HepG2 (cell line): ENCODE measurements at regions not wholly inside any gene's neighbourhood (a gene's known extent, or its start where the extent isn't known, plus 50 kb on each side); places are given as distances from the start of the nearest gene placed in this dataset.

Experiments
- ATAC-seq: fragments of 200-7000 bp; cut with Tn5 transposase; 3 replicates; pipeline ENCODE4 v1.9.1; 2020; ENCODE audit warnings: mild to moderate bottlenecking, moderate library complexity
- BruUV-seq: library from RNA; stranded (reverse); fragments of 400-500 nt; replicated peaks from 2 replicates; lab custom pipeline; 2021; lab: Mats Ljungman, UMichigan
- CTCF ChIA-PET: fragments of 300-600 bp; formaldehyde crosslinking; extraction: SDS; loops from one replicate; lab custom pipeline; 2021; ENCODE audit warnings: low total read pairs, inconsistent platforms, low intra/inter-chr PET ratio; lab: Yijun Ruan, JAX
- POLR2A ChIA-PET: fragments of 350-600 bp; sonication (Branson Sonifier 250); formaldehyde crosslinking; loops from one replicate; lab custom pipeline; 2020; ENCODE audit warnings: antibody characterized with exemption, inconsistent platforms; lab: Yijun Ruan, JAX
- DNase-seq: peaks from one replicate; pipeline ENCODE4 v3.0.0-alpha.2; 2015; ENCODE audit warnings: low spot score
- FAIRE-seq: peaks from 3 replicates; lab custom pipeline; 2011; peaks lifted over from hg19 to GRCh38; lab: Jason Lieb, UNC
- H2AFZ ChIP-seq: one replicate; pipeline ENCODE4 v1.6.1; 2011; ENCODE audit warnings: low read length, inconsistent platforms
- H3K27ac ChIP-seq: fragments of 300-600 bp; 3 replicates; pipeline ENCODE4 v1.8.0; 2011; ENCODE audit warnings: mixed run types, mild to moderate bottlenecking, mixed read lengths, low read length, inconsistent platforms; ENCODE audit not compliant: insufficient read depth; ENCODE audit errors: extremely low read length
- H3K27me3 ChIP-seq, 2 experiments: fragments of 200-600 bp in 1 of 2; 2 replicates in 1 of 2; 3 replicates in 1 of 2; pipeline versions ENCODE4 v1.6.0 to v1.8.0; 2011; ENCODE audit warnings: low read length in 2 of 2, mild to moderate bottlenecking in 2 of 2, moderate library complexity in 2 of 2, inconsistent platforms in 1 of 2; ENCODE audit not compliant: insufficient read depth in 2 of 2, control insufficient read depth in 1 of 2
- H3K36me3 ChIP-seq, 2 experiments: fragments of 200-600 bp in 1 of 2; replicated peaks in 1 of 2; 2 replicates in 1 of 2; 3 replicates in 1 of 2; pipeline versions ENCODE4 v1.5.1 to v1.8.0; 2011; ENCODE audit warnings: low read length in 2 of 2, inconsistent platforms in 1 of 2; ENCODE audit not compliant: insufficient read depth in 2 of 2, control insufficient read depth in 1 of 2
- H3K4me1 ChIP-seq: 2 replicates; pipeline ENCODE4 v1.5.1; 2012; ENCODE audit warnings: low read length, inconsistent platforms; ENCODE audit not compliant: insufficient read depth
- H3K4me2 ChIP-seq: 2 replicates; pipeline ENCODE4 v1.6.0; 2011; ENCODE audit warnings: low read depth, low read length, inconsistent platforms
- H3K4me3 ChIP-seq, 3 experiments: fragments of 200-600 bp in 1 of 3; sonication (generic), shearing (Covaris generic) in 1 of 3; replicated peaks in 1 of 3; 2 replicates each; pipeline ENCODE4 v1.5.1; 2011 to 2016; ENCODE audit warnings: low read length in 3 of 3, inconsistent platforms in 2 of 3, low read depth in 2 of 3, mild to moderate bottlenecking in 2 of 3, control low read depth in 1 of 3, mixed read lengths in 1 of 3; ENCODE audit not compliant: insufficient read depth in 1 of 3
- H3K79me2 ChIP-seq: one replicate; pipeline ENCODE4 v1.6.1; 2011; ENCODE audit warnings: low read length, inconsistent platforms; ENCODE audit not compliant: insufficient read depth
- H3K9ac ChIP-seq: 2 replicates; pipeline ENCODE4 v1.6.0; 2011; ENCODE audit warnings: mild to moderate bottlenecking, low read depth, low read length, inconsistent platforms; ENCODE audit not compliant: insufficient read depth
- H3K9me3 ChIP-seq: 2 replicates; pipeline ENCODE4 v1.5.1; 2012; ENCODE audit warnings: mild to moderate bottlenecking, low read length
- H4K20me1 ChIP-seq: 2 replicates; pipeline ENCODE4 v1.6.0; 2011; ENCODE audit warnings: inconsistent platforms, mild to moderate bottlenecking, low read length, moderate library complexity; ENCODE audit not compliant: insufficient read depth
- GRHL1 ChIP-seq: sonication (generic); formaldehyde crosslinking; conservative IDR thresholded peaks from 2 replicates; pipeline ENCODE4 v1.8.0; 2022; ENCODE audit warnings: missing genetic modification reagents
- IRF2 ChIP-seq: IDR thresholded peaks from 2 replicates; pipeline ENCODE4 v1.6.1; 2018; ENCODE audit warnings: missing genetic modification reagents, missing compliant biosample characterization
- TARDBP ChIP-seq: sonication (generic); formaldehyde crosslinking; IDR thresholded peaks from 2 replicates; pipeline ENCODE4 v1.8.0; 2022; ENCODE audit warnings: mild to moderate bottlenecking, missing genetic modification reagents
- USF2 ChIP-seq, 2 experiments: sonication (generic) in 1 of 2; formaldehyde crosslinking in 1 of 2; IDR thresholded peaks; 2 replicates each; pipeline versions ENCODE4 v1.5.1 to v1.6.1; 2011 to 2020; ENCODE audit warnings: borderline replicate concordance in 1 of 2, low read depth in 1 of 2, low read length in 1 of 2, mild to moderate bottlenecking in 1 of 2, missing genetic modification reagents in 1 of 2, moderate library complexity in 1 of 2
- ZGPAT ChIP-seq: IDR thresholded peaks from 2 replicates; pipeline ENCODE4 v1.6.1; 2016; ENCODE audit warnings: mild to moderate bottlenecking
- ZNF556 ChIP-seq: sonication (generic); formaldehyde crosslinking; IDR thresholded peaks from 2 replicates; pipeline ENCODE4 v1.4.0; 2020; ENCODE audit warnings: mild to moderate bottlenecking, missing genetic modification reagents, borderline replicate concordance
- WGBS: methylation state at CpG from one replicate; pipeline ENCODE4 v1.1.6; 2017; ENCODE audit warnings: low lambda C conversion rate; 5-methylcytosine and 5-hydroxymethylcytosine counted together
- in situ Hi-C: cut with HindIII; loops from 2 replicates; pipeline ENCODE4 v1.10.0; 2017; ENCODE audit warnings: low pct_unique_long_range_greater_than_20kb; ENCODE audit not compliant: extremely low pct_ligation_motif_present
- intact Hi-C: fragments of 100-400 bp; cut with micrococcal nuclease; formaldehyde crosslinking; loops from one replicate; pipeline ENCODE4 v1.10.0; 2022; ENCODE audit not compliant: unreplicated experiment

GRCh38 chr18:55850904-55851303 is 262.9 kb upstream of the TCF4 start:
- Histone ChIP-seq H3K36me3 (no peaks in the 10 kb centered on the region), H3K9ac (no peak overlapping the region)
- TF ChIP-seq GRHL1 (CRISPR knock-in tag) = no peak
- no peak for TF ChIP-seq ZGPAT
- TF ChIP-seq TARDBP (CRISPR knock-in tag) = no peak
- TF ChIP-seq, all 625 proteins: peak for 0
- in situ Hi-C loops (no loop called here), intact Hi-C loops (no loop called here)
- ATAC-seq (no peak), DNase-seq (no peak), FAIRE-seq (no peak)
- H3K79me2 ChIP-seq = no peaks in the 10 kb centered on the region
- no peak overlapping the region for H3K27ac ChIP-seq
- ChIA-PET POLR2A (no interaction called here), CTCF (no interaction called here)
- H3K4me2 ChIP-seq = no peak overlapping the region
- peaks cover 61% of the 10 kb centered on the region for H3K9me3 ChIP-seq
- 26% methylated on average over 7 of the region's 8 CpGs for WGBS
- BruUV-seq = no TSS peak
- no peak overlapping the region for H2AFZ ChIP-seq
- no peaks in the 10 kb centered on the region for H3K4me1 ChIP-seq
- H4K20me1 ChIP-seq = no peaks in the 10 kb centered on the region
- no peaks in the 10 kb centered on the region for H3K27me3 ChIP-seq
- H3K4me3 ChIP-seq = no peak overlapping the region

GRCh38 chr18:55849391-55849790 is 261.4 kb upstream of the TCF4 start:
- ATAC-seq = no peak
- Histone ChIP-seq H3K9ac (no peak overlapping the region), H3K27ac (no peak overlapping the region), H3K9me3 (peaks cover 48% of the 10 kb centered on the region), H2AFZ (no peak overlapping the region), H3K4me3 (no peak overlapping the region), H3K27me3 (no peaks in the 10 kb centered on the region), H3K36me3 (no peaks in the 10 kb centered on the region), H3K4me1 (no peaks in the 10 kb centered on the region), H3K79me2 (no peaks in the 10 kb centered on the region), H4K20me1 (no peaks in the 10 kb centered on the region), H3K4me2 (no peak overlapping the region)
- ChIA-PET CTCF (no interaction called here), POLR2A (no interaction called here)
- intact Hi-C loops (no loop called here), in situ Hi-C loops (no loop called here)
- BruUV-seq = no TSS peak
- 0% methylated on average over 1 of the region's 1 CpG for WGBS
- DNase-seq = no peak
- TF ChIP-seq IRF2 (no peak), USF2 (IDR thresholded peaks at IDR 0.05; ENCODE audit: low read depth, low read length) (no peak), USF2 (CRISPR knock-in tag; IDR thresholded peaks at IDR 0.05; ENCODE audit: borderline replicate concordance) (no peak), ZNF556 (no peak)
- FAIRE-seq = no peak
